Fibroblast of lung (primary cell): ENCODE measurements at regions not wholly inside any gene's neighbourhood (a gene's known extent, or its start where the extent isn't known, plus 50 kb on each side); places are given as distances from the start of the nearest gene placed in this dataset.

Source experiments
- EZH2 ChIP-seq: IDR thresholded peaks from 2 replicates; pipeline ENCODE4 v1.5.1; 2012; ENCODE audit warnings: low read length, control low read depth, mild to moderate bottlenecking; ENCODE audit errors: missing control alignments
- TF ChIP-seq, protein P1 (sequence below), 2 donors: IDR thresholded peaks in 1 of 2; conservative IDR thresholded peaks in 1 of 2; 1 replicate in 1 of 2; 2 replicates in 1 of 2; pipeline ENCODE4 v1.5.1; 2011 to 2012; ENCODE audit warnings: low read length in 2 of 2, control low read depth in 1 of 2, inconsistent platforms in 1 of 2, low read depth in 1 of 2, mild to moderate bottlenecking in 1 of 2

DNA sequence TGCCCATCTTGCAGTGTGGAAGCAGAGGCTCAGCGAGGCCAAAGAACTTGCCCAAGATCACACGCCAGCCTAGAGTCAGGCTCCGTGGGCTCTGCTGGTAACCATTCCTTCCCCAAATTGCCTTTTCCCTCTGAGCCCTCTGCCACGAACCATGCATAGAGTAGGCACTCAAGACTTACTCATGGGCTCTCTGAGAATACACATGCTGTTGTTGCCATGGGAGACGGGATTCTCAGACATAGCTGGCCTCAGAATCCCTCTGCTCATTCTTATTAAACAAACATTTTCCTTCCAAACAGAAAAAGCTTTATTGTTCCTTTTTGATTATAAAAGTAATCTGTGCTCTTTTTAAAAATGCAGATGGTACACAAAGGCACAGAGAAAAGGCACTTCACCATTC lies 52.5 kb upstream of the WSCD2 start:
- TF ChIP-seq, protein P1, sequence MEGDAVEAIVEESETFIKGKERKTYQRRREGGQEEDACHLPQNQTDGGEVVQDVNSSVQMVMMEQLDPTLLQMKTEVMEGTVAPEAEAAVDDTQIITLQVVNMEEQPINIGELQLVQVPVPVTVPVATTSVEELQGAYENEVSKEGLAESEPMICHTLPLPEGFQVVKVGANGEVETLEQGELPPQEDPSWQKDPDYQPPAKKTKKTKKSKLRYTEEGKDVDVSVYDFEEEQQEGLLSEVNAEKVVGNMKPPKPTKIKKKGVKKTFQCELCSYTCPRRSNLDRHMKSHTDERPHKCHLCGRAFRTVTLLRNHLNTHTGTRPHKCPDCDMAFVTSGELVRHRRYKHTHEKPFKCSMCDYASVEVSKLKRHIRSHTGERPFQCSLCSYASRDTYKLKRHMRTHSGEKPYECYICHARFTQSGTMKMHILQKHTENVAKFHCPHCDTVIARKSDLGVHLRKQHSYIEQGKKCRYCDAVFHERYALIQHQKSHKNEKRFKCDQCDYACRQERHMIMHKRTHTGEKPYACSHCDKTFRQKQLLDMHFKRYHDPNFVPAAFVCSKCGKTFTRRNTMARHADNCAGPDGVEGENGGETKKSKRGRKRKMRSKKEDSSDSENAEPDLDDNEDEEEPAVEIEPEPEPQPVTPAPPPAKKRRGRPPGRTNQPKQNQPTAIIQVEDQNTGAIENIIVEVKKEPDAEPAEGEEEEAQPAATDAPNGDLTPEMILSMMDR (conservative IDR thresholded peaks at IDR 0.05 in 1 of 2, IDR thresholded peaks at IDR 0.05 in 1 of 2; ENCODE audit: low read depth in 1 of 2, low read length in 2 of 2), result no peak
- no peak for TF ChIP-seq EZH2
